H9 (cell line): ENCODE measurements at regions not wholly inside any gene's neighbourhood (a gene's known extent, or its start where the extent isn't known, plus 50 kb on each side); places are given as distances from the start of the nearest gene placed in this dataset.

Experiments
- DNase-seq: peaks from one replicate; pipeline ENCODE4 v3.0.0-alpha.2; 2017
- H2AFZ ChIP-seq: one replicate; pipeline ENCODE4 v1.6.1; 2013; ENCODE audit warnings: mild to moderate bottlenecking, low read length, control low read depth, moderate library complexity
- H2AK5ac ChIP-seq: 2 replicates; pipeline ENCODE4 v1.6.1; 2013; ENCODE audit warnings: low read length, control low read depth, mixed read lengths; ENCODE audit not compliant: insufficient read length
- H2BK120ac ChIP-seq: one replicate; pipeline ENCODE4 v1.6.1; 2013; ENCODE audit warnings: low read depth, mild to moderate bottlenecking, low read length, control low read depth, inconsistent platforms; ENCODE audit not compliant: poor library complexity, severe bottlenecking
- H2BK12ac ChIP-seq: 2 replicates; pipeline ENCODE4 v1.6.1; 2013; ENCODE audit warnings: low read length, control low read depth, mixed read lengths, low read depth; ENCODE audit not compliant: insufficient read length
- H2BK15ac ChIP-seq: 2 replicates; pipeline ENCODE4 v1.6.1; 2013; ENCODE audit warnings: low read depth, low read length, control low read depth
- H2BK20ac ChIP-seq: one replicate; pipeline ENCODE4 v1.6.1; 2013; ENCODE audit warnings: low read depth, mild to moderate bottlenecking, low read length, control low read depth, inconsistent platforms; ENCODE audit not compliant: poor library complexity, severe bottlenecking
- H2BK5ac ChIP-seq: 2 replicates; pipeline ENCODE4 v1.6.1; 2013; ENCODE audit warnings: low read length, control low read depth, mixed read lengths; ENCODE audit not compliant: insufficient read length
- H3K14ac ChIP-seq: 2 replicates; pipeline ENCODE4 v1.6.1; 2013; ENCODE audit warnings: low read length, control low read depth; ENCODE audit not compliant: insufficient read depth
- H3K18ac ChIP-seq: 2 replicates; pipeline ENCODE4 v1.6.1; 2013; ENCODE audit warnings: low read depth, mild to moderate bottlenecking, mixed read lengths, low read length, control low read depth; ENCODE audit not compliant: insufficient read length
- H3K23ac ChIP-seq: 2 replicates; pipeline ENCODE4 v1.6.1; 2013; ENCODE audit warnings: low read length, control low read depth, mixed read lengths, low read depth; ENCODE audit not compliant: insufficient read length
- H3K23me2 ChIP-seq: 2 replicates; pipeline ENCODE4 v1.6.1; 2013; ENCODE audit warnings: low read depth, mild to moderate bottlenecking, mixed read lengths, low read length, control low read depth; ENCODE audit not compliant: insufficient read length, poor library complexity, severe bottlenecking
- H3K27ac ChIP-seq: 2 replicates; pipeline ENCODE4 v1.5.1; 2013; ENCODE audit warnings: low read length, control low read depth, mixed read lengths, low read depth; ENCODE audit not compliant: insufficient read length
- H3K27me3 ChIP-seq: 2 replicates; pipeline ENCODE4 v1.6.1; 2013; ENCODE audit warnings: low read length, control low read depth, inconsistent platforms; ENCODE audit not compliant: insufficient read depth
- H3K4ac ChIP-seq: 2 replicates; pipeline ENCODE4 v1.6.1; 2013; ENCODE audit warnings: low read depth, mild to moderate bottlenecking, control low read depth, inconsistent platforms, low read length, moderate library complexity
- H3K4me1 ChIP-seq: 2 replicates; pipeline ENCODE4 v1.6.1; 2013; ENCODE audit warnings: low read length, control low read depth, inconsistent platforms; ENCODE audit not compliant: insufficient read depth
- H3K4me2 ChIP-seq: 2 replicates; pipeline ENCODE4 v1.6.1; 2013; ENCODE audit warnings: low read length, control low read depth, mixed read lengths; ENCODE audit not compliant: insufficient read length, insufficient read depth
- H3K56ac ChIP-seq: 2 replicates; pipeline ENCODE4 v1.6.1; 2013; ENCODE audit warnings: low read depth, mild to moderate bottlenecking, mixed read lengths, low read length, control low read depth; ENCODE audit not compliant: insufficient read length
- H3K79me1 ChIP-seq: 2 replicates; pipeline ENCODE4 v1.6.1; 2013; ENCODE audit warnings: low read depth, mild to moderate bottlenecking, moderate library complexity, low read length, control low read depth, inconsistent platforms; ENCODE audit not compliant: insufficient read depth, poor library complexity, severe bottlenecking
- H3K79me2 ChIP-seq: 2 replicates; pipeline ENCODE4 v1.6.1; 2013; ENCODE audit warnings: low read length, control low read depth, inconsistent platforms; ENCODE audit not compliant: insufficient read depth
- H3K9ac ChIP-seq: 2 replicates; pipeline ENCODE4 v1.6.1; 2013; ENCODE audit warnings: low read length, control low read depth, mixed read lengths; ENCODE audit not compliant: insufficient read length; ENCODE audit errors: extremely low read depth
- H3K9me3 ChIP-seq: one replicate; pipeline ENCODE4 v1.6.1; 2013; ENCODE audit warnings: low read depth, low read length, inconsistent platforms; ENCODE audit not compliant: control insufficient read depth
- H3T11ph ChIP-seq: one replicate; pipeline ENCODE4 v1.6.1; 2013; ENCODE audit warnings: mild to moderate bottlenecking, low read length, control low read depth, inconsistent platforms
- H4K20me1 ChIP-seq: one replicate; pipeline ENCODE4 v1.6.1; 2013; ENCODE audit not compliant: control insufficient read depth, insufficient read length, insufficient read depth
- H4K5ac ChIP-seq: 2 replicates; pipeline ENCODE4 v1.6.1; 2013; ENCODE audit warnings: low read depth, mild to moderate bottlenecking, mixed read lengths, low read length, control low read depth; ENCODE audit not compliant: insufficient read length
- H4K8ac ChIP-seq: replicated peaks from 2 replicates; pipeline ENCODE4 v1.6.1; 2013; ENCODE audit warnings: low read length, control low read depth, mixed read lengths, low read depth; ENCODE audit not compliant: insufficient read length
- H4K91ac ChIP-seq: 2 replicates; pipeline ENCODE4 v1.6.1; 2013; ENCODE audit warnings: low read depth, mild to moderate bottlenecking, moderate library complexity, mixed read lengths, low read length, control low read depth; ENCODE audit not compliant: insufficient read length
- H3K27ac Mint-ChIP-seq, 3 experiments: 2 replicates in 2 of 3; 3 replicates in 1 of 3; pipeline ENCODE4 v1.8.0; 2020 to 2021; ENCODE audit warnings: mixed read lengths in 3 of 3, mild to moderate bottlenecking in 1 of 3, moderate library complexity in 1 of 3
- H3K27me3 Mint-ChIP-seq: 2 replicates; pipeline ENCODE4 v1.8.0; 2021; ENCODE audit warnings: low read depth, mild to moderate bottlenecking, moderate library complexity, mixed read lengths
- H3K36me3 Mint-ChIP-seq, 3 experiments: 2 replicates in 2 of 3; 3 replicates in 1 of 3; pipeline ENCODE4 v1.8.0; 2020 to 2021; ENCODE audit warnings: low read depth in 3 of 3, mixed read lengths in 3 of 3; ENCODE audit not compliant: insufficient read depth in 1 of 3
- H3K4me1 Mint-ChIP-seq, 2 experiments: 2 replicates each; pipeline ENCODE4 v1.8.0; 2020; ENCODE audit warnings: mixed read lengths in 2 of 2
- H3K4me3 Mint-ChIP-seq, 2 experiments: 2 replicates in 1 of 2; 3 replicates in 1 of 2; pipeline ENCODE4 v1.8.0; 2020 to 2021; ENCODE audit warnings: mild to moderate bottlenecking in 2 of 2, mixed read lengths in 2 of 2, moderate library complexity in 1 of 2
- H3K9me3 Mint-ChIP-seq, 2 experiments: 2 replicates in 1 of 2; 3 replicates in 1 of 2; pipeline ENCODE4 v1.8.0; 2020; ENCODE audit warnings: mild to moderate bottlenecking in 2 of 2, mixed read lengths in 2 of 2, moderate library complexity in 1 of 2
- CTCF ChIP-seq: fragments of 200-600 bp; sonication (generic); conservative IDR thresholded peaks from 3 replicates; pipeline ENCODE4 v1.8.0; 2021; ENCODE audit warnings: antibody characterized with exemption, mild to moderate bottlenecking
- WGBS: extraction: QIAGEN DNeasy Blood & Tissue Kit; methylation state at CpG from one replicate; pipeline ENCODE4 v1.1.7; 2013; ENCODE audit warnings: missing lambda C conversion rate, low lambda C conversion rate, mixed read lengths; ENCODE audit not compliant: insufficient read length; ENCODE audit errors: extremely low coverage; 5-methylcytosine and 5-hydroxymethylcytosine counted together

DNA sequence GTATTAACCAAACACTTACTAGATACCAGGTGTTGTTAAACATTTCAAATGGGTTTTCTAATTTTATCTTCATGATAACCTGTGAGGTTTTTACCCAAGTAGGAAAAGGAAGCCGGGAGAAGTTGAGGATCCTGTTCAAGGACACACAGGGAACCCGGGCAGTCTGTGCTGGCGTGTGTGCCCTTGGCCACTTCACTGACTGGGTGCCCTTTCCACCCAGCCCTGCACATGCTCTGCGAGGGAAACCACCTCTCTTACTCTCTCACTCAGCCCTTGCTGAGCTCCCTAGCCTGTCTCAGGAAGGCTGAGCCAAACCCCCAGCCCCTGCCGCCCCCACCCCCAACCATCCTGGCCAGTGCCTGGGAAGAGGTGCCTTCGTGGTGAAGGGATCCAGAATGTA lies 51.8 kb downstream of the TEX44 start:
- peaks cover 3% of the 10 kb centered on the region for H3K23me2 ChIP-seq
- H3K23ac ChIP-seq = no peak overlapping the region
- no peak overlapping the region for H4K91ac ChIP-seq
- no peak overlapping the region for H2AK5ac ChIP-seq
- H2BK12ac ChIP-seq = no peak overlapping the region
- no peaks in the 10 kb centered on the region for H3K27me3 ChIP-seq
- no peak for TF ChIP-seq CTCF
- no peaks in the 10 kb centered on the region; a peak in 1 of 5 replicates for H3K9me3 Mint-ChIP-seq
- no peak overlapping the region for H3K9ac ChIP-seq
- H3K27me3 Mint-ChIP-seq = no peaks in the 10 kb centered on the region; the same call in 1 of the 2 replicates
- no peak overlapping the region for H3K18ac ChIP-seq
- H3K79me1 ChIP-seq = no peaks in the 10 kb centered on the region
- no peak overlapping the region for H3K4me2 ChIP-seq
- no peak for DNase-seq
- H3K36me3 Mint-ChIP-seq = no peaks in the 10 kb centered on the region; a peak in 1 of 7 replicates
- H2AFZ ChIP-seq = no peak overlapping the region
- no peak overlapping the region for H3K56ac ChIP-seq
- H3K27ac ChIP-seq = no peak overlapping the region
- no peak overlapping the region for H3K4me3 Mint-ChIP-seq
- peaks cover 2% of the 10 kb centered on the region; the same call in 1 of the 2 replicates for H3K4me1 ChIP-seq
- H3K9me3 ChIP-seq = no peaks in the 10 kb centered on the region
- no peak overlapping the region for H2BK5ac ChIP-seq
- H4K8ac ChIP-seq = no peak overlapping the region
- H3T11ph ChIP-seq = no peak overlapping the region
- H2BK120ac ChIP-seq = no peak overlapping the region
- peaks cover 3% of the 10 kb centered on the region for H4K20me1 ChIP-seq
- H4K5ac ChIP-seq = no peak overlapping the region
- H3K4ac ChIP-seq = no peak overlapping the region
- peaks cover 27 to 40% of the 10 kb centered on the region in 2 experiments for H3K4me1 Mint-ChIP-seq
- no peak overlapping the region for H2BK20ac ChIP-seq
- no CpG with 5 or more reads among the region's 6 CpGs for WGBS
- no peak overlapping the region for H2BK15ac ChIP-seq
- no peaks in the 10 kb centered on the region for H3K79me2 ChIP-seq
- H3K14ac ChIP-seq = no peak overlapping the region
- no peak overlapping the region for H3K27ac Mint-ChIP-seq
